PC-3 (cell line): ENCODE measurements at regions not wholly inside any gene's neighbourhood (a gene's known extent, or its start where the extent isn't known, plus 50 kb on each side); places are given as distances from the start of the nearest gene placed in this dataset.

ENCODE experiments used
- ATAC-seq: fragments of 200-7000 bp; cut with Tn5 transposase; 2 replicates; pipeline ENCODE4 v1.9.1; 2020; ENCODE audit warnings: mild to moderate bottlenecking, moderate library complexity
- BruUV-seq: library from RNA; stranded (reverse); fragments of 400-500 nt; replicated peaks from 2 replicates; lab custom pipeline; 2021; lab: Mats Ljungman, UMichigan
- CTCF ChIA-PET: fragments of 300-600 bp; sonication (Branson Sonifier 250); formaldehyde crosslinking; loops from one replicate; lab custom pipeline; 2022; ENCODE audit warnings: antibody characterized with exemption; lab: Charles Lee
- POLR2A ChIA-PET: fragments of 300-600 bp; sonication (Branson Sonifier 250); formaldehyde crosslinking; loops from one replicate; lab custom pipeline; 2022; ENCODE audit warnings: antibody characterized with exemption; ENCODE audit not compliant: unreplicated experiment; lab: Charles Lee
- DNase-seq: peaks from one replicate; pipeline ENCODE4 v3.0.0-alpha.2; 2015
- H2AFZ ChIP-seq: fragments of 300-600 bp; sonication (generic); 2 replicates; pipeline ENCODE4 v1.6.0; 2016; ENCODE audit warnings: antibody characterized with exemption, low read length
- H3F3A ChIP-seq: fragments of 300-600 bp; sonication (generic); one replicate; pipeline ENCODE4 v1.6.0; 2017; ENCODE audit warnings: antibody characterized with exemption, low read length, control low read depth, mild to moderate bottlenecking; ENCODE audit not compliant: unreplicated experiment
- H3K27ac ChIP-seq: fragments of 300-600 bp; sonication (generic); 2 replicates; pipeline ENCODE4 v1.5.1; 2016; ENCODE audit warnings: mild to moderate bottlenecking, low read length
- H3K27me3 ChIP-seq: fragments of 300-600 bp; sonication (generic); 2 replicates; pipeline ENCODE4 v1.6.1; 2016; ENCODE audit warnings: low read length, mixed read lengths
- H3K36me3 ChIP-seq: fragments of 300-600 bp; sonication (generic); 2 replicates; pipeline ENCODE4 v1.6.1; 2016; ENCODE audit warnings: low read depth, mixed run types, low read length, mixed read lengths
- H3K4me1 ChIP-seq: fragments of 300-600 bp; sonication (generic); 2 replicates; pipeline ENCODE4 v1.5.1; 2016; ENCODE audit warnings: low read length; ENCODE audit not compliant: insufficient read depth
- H3K4me2 ChIP-seq: fragments of 300-600 bp; sonication (generic); 2 replicates; pipeline ENCODE4 v1.6.0; 2016; ENCODE audit warnings: low read length
- H3K4me3 ChIP-seq: fragments of 300-600 bp; sonication (generic); 2 replicates; pipeline ENCODE4 v1.5.1; 2016; ENCODE audit warnings: mild to moderate bottlenecking, low read length, mixed read lengths
- H3K79me2 ChIP-seq: fragments of 300-600 bp; sonication (generic); 2 replicates; pipeline ENCODE4 v1.6.1; 2017; ENCODE audit warnings: low read length, mixed read lengths
- H3K9ac ChIP-seq: fragments of 300-600 bp; sonication (generic); 2 replicates; pipeline ENCODE4 v1.6.0; 2016; ENCODE audit warnings: mild to moderate bottlenecking, low read length
- H3K9me2 ChIP-seq: fragments of 300-600 bp; sonication (generic); replicated peaks from 2 replicates; pipeline ENCODE4 v1.6.1; 2016; ENCODE audit warnings: mixed run types, low read length, mixed read lengths
- H3K9me3 ChIP-seq: fragments of 300-600 bp; sonication (generic); 2 replicates; pipeline ENCODE4 v1.6.1; 2016; ENCODE audit warnings: low read length, mixed read lengths
- H4K20me1 ChIP-seq: fragments of 300-600 bp; sonication (generic); 2 replicates; pipeline ENCODE4 v1.6.1; 2016; ENCODE audit warnings: low read length, mixed read lengths
- EZH2 ChIP-seq: fragments of 300-600 bp; sonication (generic); IDR thresholded peaks from one replicate; pipeline ENCODE4 v1.6.1; 2017; ENCODE audit warnings: antibody characterized with exemption, mild to moderate bottlenecking, low read length; ENCODE audit not compliant: unreplicated experiment
- EZH2phosphoT487 ChIP-seq: fragments of 300-600 bp; sonication (generic); IDR thresholded peaks from 2 replicates; pipeline ENCODE4 v1.6.1; 2018; ENCODE audit warnings: mild to moderate bottlenecking, antibody characterized with exemption, low read length, borderline replicate concordance
- intact Hi-C: fragments of 100-400 bp; cut with micrococcal nuclease; formaldehyde crosslinking; loops from 2 replicates; pipeline ENCODE4 v1.9.0; 2023
- TF ChIP-seq, protein P1 (sequence below): fragments of 300-600 bp; sonication (generic); conservative IDR thresholded peaks from 2 replicates; pipeline ENCODE4 v1.5.1; 2017; ENCODE audit warnings: antibody characterized with exemption, low read depth, mild to moderate bottlenecking, low read length

DNA sequence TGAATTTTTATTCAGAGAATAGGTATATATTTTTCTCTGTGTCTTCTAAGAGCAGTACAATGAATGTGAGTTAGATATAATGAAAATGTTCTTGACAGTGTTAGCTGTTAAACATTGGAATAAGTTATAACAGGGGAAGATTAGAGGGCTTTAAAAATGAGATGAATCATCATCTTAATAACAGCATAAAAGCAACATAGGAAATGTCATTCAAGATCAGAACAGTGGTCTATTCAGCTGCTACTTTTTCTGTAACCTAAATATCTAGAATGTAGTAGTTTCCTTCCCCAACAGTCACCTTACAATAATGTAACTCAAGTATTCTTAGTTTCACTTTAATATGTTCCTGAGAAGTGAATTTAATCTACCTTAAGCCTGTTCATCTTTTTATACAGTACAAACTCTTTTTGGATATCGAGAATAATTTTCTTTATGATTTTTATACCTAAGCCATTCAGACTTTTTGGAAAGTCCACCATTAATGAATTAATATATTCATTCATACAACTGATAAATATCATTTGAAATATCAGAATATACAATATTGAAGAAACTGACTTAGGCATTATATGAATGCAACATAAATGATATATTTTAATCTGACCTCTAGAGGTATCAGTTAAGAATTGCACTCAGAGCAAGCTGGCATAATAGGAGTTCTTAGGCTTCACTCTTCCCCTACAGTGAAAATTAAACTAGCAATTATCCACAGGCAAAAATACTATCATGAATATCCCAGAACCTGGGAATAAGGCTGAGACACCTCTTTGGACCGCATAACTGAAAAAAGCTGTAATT, 66.1 kb upstream of the EDIL3 start:
- Histone ChIP-seq H3K79me2 (no peaks in the 10 kb centered on the region), H3K9me2 (no peaks in the 10 kb centered on the region), H3K9me3 (no peaks in the 10 kb centered on the region), H3F3A (no peaks in the 10 kb centered on the region), H3K36me3 (no peaks in the 10 kb centered on the region), H3K4me2 (no peak overlapping the region), H3K9ac (no peak overlapping the region), H4K20me1 (no peaks in the 10 kb centered on the region), H3K4me3 (no peak overlapping the region), H3K4me1 (no peaks in the 10 kb centered on the region), H3K27me3 (no peaks in the 10 kb centered on the region), H2AFZ (no peak overlapping the region), H3K27ac (no peak overlapping the region)
- BruUV-seq, result no TSS peak
- intact Hi-C loops, result loop anchor here (5.0 to 10.0 kb wide), 2 partner anchors 164 to 736 kb away; no protein-coding TSS in a partner anchor
- POLR2A ChIA-PET, result interaction anchor here (0.6 kb wide), 1 partner anchor 444 kb away, joined by 3 read pairs; no protein-coding TSS in a partner anchor
- peak; percentile 76 for ATAC-seq
- DNase-seq, result peak; percentile 18
- TF ChIP-seq, protein P1, sequence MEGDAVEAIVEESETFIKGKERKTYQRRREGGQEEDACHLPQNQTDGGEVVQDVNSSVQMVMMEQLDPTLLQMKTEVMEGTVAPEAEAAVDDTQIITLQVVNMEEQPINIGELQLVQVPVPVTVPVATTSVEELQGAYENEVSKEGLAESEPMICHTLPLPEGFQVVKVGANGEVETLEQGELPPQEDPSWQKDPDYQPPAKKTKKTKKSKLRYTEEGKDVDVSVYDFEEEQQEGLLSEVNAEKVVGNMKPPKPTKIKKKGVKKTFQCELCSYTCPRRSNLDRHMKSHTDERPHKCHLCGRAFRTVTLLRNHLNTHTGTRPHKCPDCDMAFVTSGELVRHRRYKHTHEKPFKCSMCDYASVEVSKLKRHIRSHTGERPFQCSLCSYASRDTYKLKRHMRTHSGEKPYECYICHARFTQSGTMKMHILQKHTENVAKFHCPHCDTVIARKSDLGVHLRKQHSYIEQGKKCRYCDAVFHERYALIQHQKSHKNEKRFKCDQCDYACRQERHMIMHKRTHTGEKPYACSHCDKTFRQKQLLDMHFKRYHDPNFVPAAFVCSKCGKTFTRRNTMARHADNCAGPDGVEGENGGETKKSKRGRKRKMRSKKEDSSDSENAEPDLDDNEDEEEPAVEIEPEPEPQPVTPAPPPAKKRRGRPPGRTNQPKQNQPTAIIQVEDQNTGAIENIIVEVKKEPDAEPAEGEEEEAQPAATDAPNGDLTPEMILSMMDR, result peak; percentile 60
- no peak for TF ChIP-seq EZH2
- TF ChIP-seq EZH2phosphoT487, result no peak
- CTCF ChIA-PET, result interaction anchor here (0.6 kb wide), 1 partner anchor 615 kb away, joined by 3 read pairs; no protein-coding TSS in a partner anchor

DNA sequence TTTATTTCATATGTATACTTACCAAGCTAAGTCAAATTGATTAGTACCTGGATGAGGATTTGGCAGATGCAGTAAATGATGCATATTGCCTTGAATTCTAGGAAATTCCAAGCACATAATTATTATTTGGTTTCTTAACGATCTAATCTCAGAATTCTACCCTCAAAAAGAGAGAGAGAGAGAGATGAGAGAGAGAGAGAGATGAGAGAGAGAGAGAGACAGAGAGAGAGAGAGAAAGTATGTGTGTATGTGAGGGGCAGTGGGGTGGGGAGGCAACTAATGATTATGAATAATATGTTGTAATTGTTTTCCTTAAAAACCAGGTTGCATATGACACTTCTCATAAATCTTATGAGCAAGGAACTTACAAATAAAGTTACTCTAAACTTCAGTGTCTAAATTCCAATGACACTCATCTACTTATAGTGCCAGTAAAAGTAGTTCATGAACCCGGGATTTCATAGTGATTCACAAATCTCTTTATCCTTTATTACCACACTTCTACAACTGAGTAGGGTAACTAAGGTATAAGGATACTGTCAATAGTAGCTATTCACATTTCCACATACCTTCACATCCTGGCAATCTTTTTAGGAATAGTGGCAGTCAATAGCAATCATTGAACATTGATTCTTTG, 60.5 kb upstream of the EDIL3 start:
- intact Hi-C loops, result loop anchor here (5.0 kb wide), 1 partner anchor 58 kb away; no protein-coding TSS in a partner anchor
- no peaks in the 10 kb centered on the region for H3K36me3 ChIP-seq
- DNase-seq, result peak; percentile 3
- peak; percentile 43 for ATAC-seq
- H3K4me2 ChIP-seq, result no peak overlapping the region
- CTCF ChIA-PET, result no interaction called here
- no peak overlapping the region for H3K9ac ChIP-seq
- H3K9me2 ChIP-seq, result no peaks in the 10 kb centered on the region
- TF ChIP-seq, protein P1, result no peak
- no peak for TF ChIP-seq EZH2
- BruUV-seq, result no TSS peak
- H2AFZ ChIP-seq, result no peak overlapping the region
- no peaks in the 10 kb centered on the region for H3K27me3 ChIP-seq
- H4K20me1 ChIP-seq, result no peaks in the 10 kb centered on the region
- no peaks in the 10 kb centered on the region for H3K9me3 ChIP-seq
- H3F3A ChIP-seq, result no peaks in the 10 kb centered on the region
- H3K4me1 ChIP-seq, result no peaks in the 10 kb centered on the region
- POLR2A ChIA-PET, result no interaction called here
- no peak overlapping the region for H3K4me3 ChIP-seq
- H3K27ac ChIP-seq, result no peak overlapping the region
- H3K79me2 ChIP-seq, result no peaks in the 10 kb centered on the region

DNA sequence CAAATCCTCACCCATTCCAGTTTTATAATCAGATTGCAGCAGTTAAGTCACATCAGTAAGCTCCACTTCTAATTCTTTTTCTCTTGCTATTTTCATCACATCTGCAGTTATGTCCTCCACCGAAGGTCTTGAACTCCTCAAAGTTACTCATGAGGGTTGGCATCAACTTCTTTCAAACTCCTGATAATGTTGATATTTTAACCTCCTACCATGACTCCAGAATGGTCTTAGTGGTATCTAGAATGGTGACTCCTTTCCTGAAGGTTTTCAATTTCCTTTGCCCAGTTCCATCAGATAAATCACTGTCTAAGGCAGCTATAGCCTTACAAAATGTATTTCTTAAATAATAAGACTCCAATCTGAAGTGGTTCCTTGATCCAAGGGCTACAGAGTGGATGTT, 53.8 kb upstream of the EDIL3 start:
- no peaks in the 10 kb centered on the region for H4K20me1 ChIP-seq
- peak overlapping the region; percentile 37 for H3K4me2 ChIP-seq
- ChIA-PET CTCF (no interaction called here), POLR2A (no interaction called here)
- ATAC-seq (no peak), DNase-seq (no peak)
- TF ChIP-seq EZH2phosphoT487, result no peak
- TF ChIP-seq, protein P1, result no peak
- no peak for TF ChIP-seq EZH2
- peak overlapping the region; percentile 84 for H3K27ac ChIP-seq
- no peak overlapping the region for H2AFZ ChIP-seq
- H3K79me2 ChIP-seq, result no peaks in the 10 kb centered on the region
- H3K9me3 ChIP-seq, result no peaks in the 10 kb centered on the region
- H3K9me2 ChIP-seq, result no peaks in the 10 kb centered on the region
- peaks cover 3% of the 10 kb centered on the region for H3F3A ChIP-seq
- intact Hi-C loops, result loop anchor here (5.0 to 10.0 kb wide), 2 partner anchors 151 to 714 kb away; partner anchors contain the start of gene HAPLN1
- BruUV-seq, result no TSS peak
- no peak overlapping the region for H3K9ac ChIP-seq
- peaks cover 18% of the 10 kb centered on the region for H3K4me1 ChIP-seq
- no peak overlapping the region for H3K4me3 ChIP-seq
- no peaks in the 10 kb centered on the region for H3K27me3 ChIP-seq
- H3K36me3 ChIP-seq, result no peaks in the 10 kb centered on the region
